Activated CD8-positive, alpha-beta memory T cell treated with anti-CD3 and anti-CD28 coated beads, Interleukin-2, amount 10 ng/mL, durations not matched to agents 7 days and 5 days (primary cell): ENCODE measurements at regions not wholly inside any gene's neighbourhood (a gene's known extent, or its start where the extent isn't known, plus 50 kb on each side); places are given as distances from the start of the nearest gene placed in this dataset.

Experiments
- ATAC-seq: fragments of 150-1000 bp; cut with Tn5 transposase; one replicate; pipeline ENCODE4 v1.10.0; 2021; ENCODE audit warnings: moderate library complexity
- CTCF ChIA-PET: fragments of 350-600 bp; sonication (Branson Sonifier 250); formaldehyde crosslinking; loops from one replicate; lab custom pipeline; 2021; ENCODE audit warnings: antibody characterized with exemption; lab: Charles Lee
- DNase-seq: peaks from one replicate; pipeline ENCODE4 v3.0.0-alpha.2; 2020
- H3K27ac Mint-ChIP-seq: one replicate; pipeline ENCODE4 v1.8.0; 2021; ENCODE audit warnings: mild to moderate bottlenecking, mixed read lengths
- H3K27me3 Mint-ChIP-seq: one replicate; pipeline ENCODE4 v1.8.0; 2021; ENCODE audit warnings: mixed read lengths
- H3K36me3 Mint-ChIP-seq: one replicate; pipeline ENCODE4 v1.8.0; 2021; ENCODE audit warnings: mild to moderate bottlenecking, mixed read lengths
- H3K4me1 Mint-ChIP-seq: one replicate; pipeline ENCODE4 v1.8.0; 2021; ENCODE audit warnings: mixed read lengths
- H3K4me3 Mint-ChIP-seq: one replicate; pipeline ENCODE4 v1.8.0; 2021; ENCODE audit warnings: mild to moderate bottlenecking, moderate library complexity, mixed read lengths
- H3K9me3 Mint-ChIP-seq: one replicate; pipeline ENCODE4 v1.8.0; 2022; ENCODE audit warnings: low read depth, mixed read lengths

- CTCF ChIA-PET: no interaction called here
- H3K4me3 Mint-ChIP-seq: no peak overlapping the region
Observed at GRCh38 chr6:4381381-4381780, 246.0 kb upstream of the ECI2 start.

GRCh38 chr6:4380881-4381281, 245.5 kb upstream of the ECI2 start:
- ATAC-seq (no peak), DNase-seq (no peak)
- Mint-ChIP-seq H3K4me3 (no peak overlapping the region), H3K27ac (no peak overlapping the region), H3K4me1 (no peaks in the 10 kb centered on the region), H3K27me3 (peaks cover 3% of the 10 kb centered on the region), H3K36me3 (no peaks in the 10 kb centered on the region), H3K9me3 (peaks cover 11% of the 10 kb centered on the region)
- CTCF ChIA-PET: no interaction called here

More at GRCh38 chr6:4381381-4381780, 246.0 kb upstream of the ECI2 start:
- H3K36me3 Mint-ChIP-seq: no peaks in the 10 kb centered on the region
- H3K4me1 Mint-ChIP-seq: no peaks in the 10 kb centered on the region
- H3K9me3 Mint-ChIP-seq: peaks cover 11% of the 10 kb centered on the region
- DNase-seq (no peak), ATAC-seq (no peak)
- H3K27me3 Mint-ChIP-seq: peaks cover 3% of the 10 kb centered on the region
- no peak overlapping the region for H3K27ac Mint-ChIP-seq

GRCh38 chr6:4379958-4380357, 244.6 kb upstream of the ECI2 start:
- DNase-seq: no peak
- H3K27me3 Mint-ChIP-seq: peaks cover 3% of the 10 kb centered on the region
- no peak overlapping the region for H3K4me3 Mint-ChIP-seq
- no peak overlapping the region for H3K27ac Mint-ChIP-seq
- no peak for ATAC-seq
- no peaks in the 10 kb centered on the region for H3K36me3 Mint-ChIP-seq
- CTCF ChIA-PET: no interaction called here
- peaks cover 11% of the 10 kb centered on the region for H3K9me3 Mint-ChIP-seq
- no peaks in the 10 kb centered on the region for H3K4me1 Mint-ChIP-seq

- DNase-seq (no peak), ATAC-seq (no peak)
- Mint-ChIP-seq H3K36me3 (no peaks in the 10 kb centered on the region), H3K27ac (no peak overlapping the region), H3K9me3 (peaks cover 3% of the 10 kb centered on the region), H3K27me3 (peaks cover 3% of the 10 kb centered on the region), H3K4me1 (no peaks in the 10 kb centered on the region), H3K4me3 (no peak overlapping the region)
- CTCF ChIA-PET: no interaction called here
Observed at GRCh38 chr6:4378319-4378996, 243.1 kb upstream of the ECI2 start.

GRCh38 chr6:4377603-4378002, 242.2 kb upstream of the ECI2 start:
- ATAC-seq: no peak
- no peak overlapping the region for H3K4me3 Mint-ChIP-seq
- no peaks in the 10 kb centered on the region for H3K4me1 Mint-ChIP-seq
- DNase-seq: no peak
- H3K9me3 Mint-ChIP-seq: peaks cover 3% of the 10 kb centered on the region
- CTCF ChIA-PET: no interaction called here
- peaks cover 3% of the 10 kb centered on the region for H3K27me3 Mint-ChIP-seq
- H3K36me3 Mint-ChIP-seq: no peaks in the 10 kb centered on the region
- H3K27ac Mint-ChIP-seq: no peak overlapping the region

GRCh38 chr6:4374216-4374615, 238.8 kb upstream of the ECI2 start:
- Mint-ChIP-seq H3K4me1 (no peaks in the 10 kb centered on the region), H3K4me3 (no peak overlapping the region), H3K9me3 (no peaks in the 10 kb centered on the region), H3K36me3 (no peaks in the 10 kb centered on the region), H3K27ac (no peak overlapping the region), H3K27me3 (peaks cover 4% of the 10 kb centered on the region)
- ATAC-seq (no peak), DNase-seq (no peak)
- CTCF ChIA-PET: no interaction called here

- DNase-seq (no peak), ATAC-seq (no peak)
- no peaks in the 10 kb centered on the region for H3K36me3 Mint-ChIP-seq
- H3K4me1 Mint-ChIP-seq: no peaks in the 10 kb centered on the region
- no peak overlapping the region for H3K4me3 Mint-ChIP-seq
- H3K27ac Mint-ChIP-seq: no peak overlapping the region
- H3K9me3 Mint-ChIP-seq: no peaks in the 10 kb centered on the region
- H3K27me3 Mint-ChIP-seq: peaks cover 4% of the 10 kb centered on the region
- CTCF ChIA-PET: no interaction called here
Observed at GRCh38 chr6:4372866-4373265, 237.5 kb upstream of the ECI2 start.

GRCh38 chr6:4371207-4371921, 236.0 kb upstream of the ECI2 start:
- Mint-ChIP-seq H3K36me3 (no peaks in the 10 kb centered on the region), H3K27ac (no peak overlapping the region), H3K27me3 (peaks cover 4% of the 10 kb centered on the region), H3K4me3 (no peak overlapping the region), H3K9me3 (no peaks in the 10 kb centered on the region), H3K4me1 (no peaks in the 10 kb centered on the region)
- DNase-seq: no peak
- ATAC-seq: no peak
- CTCF ChIA-PET: no interaction called here

GRCh38 chr6:4370066-4370465, 234.7 kb upstream of the ECI2 start:
- H3K9me3 Mint-ChIP-seq: no peaks in the 10 kb centered on the region
- CTCF ChIA-PET: no interaction called here
- H3K4me1 Mint-ChIP-seq: no peaks in the 10 kb centered on the region
- DNase-seq (no peak), ATAC-seq (no peak)
- H3K27ac Mint-ChIP-seq: no peak overlapping the region
- no peak overlapping the region for H3K4me3 Mint-ChIP-seq
- H3K27me3 Mint-ChIP-seq: peaks cover 4% of the 10 kb centered on the region
- no peaks in the 10 kb centered on the region for H3K36me3 Mint-ChIP-seq

GRCh38 chr6:4369616-4370015, 234.2 kb upstream of the ECI2 start:
- CTCF ChIA-PET: no interaction called here
- no peak for ATAC-seq
- no peak overlapping the region for H3K27ac Mint-ChIP-seq
- DNase-seq: no peak
- no peaks in the 10 kb centered on the region for H3K36me3 Mint-ChIP-seq
- peaks cover 4% of the 10 kb centered on the region for H3K27me3 Mint-ChIP-seq
- no peaks in the 10 kb centered on the region for H3K4me1 Mint-ChIP-seq
- no peak overlapping the region for H3K4me3 Mint-ChIP-seq
- no peaks in the 10 kb centered on the region for H3K9me3 Mint-ChIP-seq

GRCh38 chr6:4368649-4369048, 233.3 kb upstream of the ECI2 start:
- Mint-ChIP-seq H3K9me3 (no peaks in the 10 kb centered on the region), H3K27me3 (peaks cover 4% of the 10 kb centered on the region), H3K4me3 (no peak overlapping the region), H3K36me3 (no peaks in the 10 kb centered on the region), H3K27ac (no peak overlapping the region), H3K4me1 (peaks cover 6% of the 10 kb centered on the region)
- ATAC-seq (no peak), DNase-seq (no peak)
- CTCF ChIA-PET: no interaction called here

- Mint-ChIP-seq H3K4me1 (peaks cover 6% of the 10 kb centered on the region), H3K27me3 (peaks cover 4% of the 10 kb centered on the region), H3K9me3 (no peaks in the 10 kb centered on the region), H3K4me3 (no peak overlapping the region), H3K27ac (no peak overlapping the region), H3K36me3 (no peaks in the 10 kb centered on the region)
- CTCF ChIA-PET: no interaction called here
- ATAC-seq (no peak), DNase-seq (no peak)
Observed at GRCh38 chr6:4367643-4368042, 232.3 kb upstream of the ECI2 start.

GRCh38 chr6:4366635-4367395, 231.4 kb upstream of the ECI2 start:
- no peak overlapping the region for H3K4me3 Mint-ChIP-seq
- DNase-seq: no peak
- CTCF ChIA-PET: no interaction called here
- peaks cover 4% of the 10 kb centered on the region for H3K27me3 Mint-ChIP-seq
- no peaks in the 10 kb centered on the region for H3K36me3 Mint-ChIP-seq
- peaks cover 6% of the 10 kb centered on the region for H3K4me1 Mint-ChIP-seq
- H3K9me3 Mint-ChIP-seq: no peaks in the 10 kb centered on the region
- H3K27ac Mint-ChIP-seq: no peak overlapping the region
- ATAC-seq: no peak

GRCh38 chr6:4365686-4366085, 230.3 kb upstream of the ECI2 start:
- ATAC-seq: no peak

More at GRCh38 chr6:4365686-4366085, 230.3 kb upstream of the ECI2 start:
- Mint-ChIP-seq H3K9me3 (no peaks in the 10 kb centered on the region), H3K36me3 (no peaks in the 10 kb centered on the region), H3K4me1 (peaks cover 6% of the 10 kb centered on the region), H3K4me3 (no peak overlapping the region), H3K27me3 (peaks cover 4% of the 10 kb centered on the region), H3K27ac (no peak overlapping the region)
- no peak for DNase-seq
- CTCF ChIA-PET: no interaction called here
